Left ventricle myocardium superior (tissue), 1 donor: ENCODE measurements at regions not wholly inside any gene's neighbourhood (a gene's known extent, or its start where the extent isn't known, plus 50 kb on each side); places are given as distances from the start of the nearest gene placed in this dataset.
A peak's percentile ranks its signal among the peaks of the same experiment; 100 is the strongest.
"Not testable (repeated sequence)": the region's sequence is repeated elsewhere in the genome, so short reads cannot be mapped to it uniquely, and the experiment has no call there.

ENCODE experiments used
- ATAC-seq: fragments of 200-7000 bp; cut with Tn5 transposase; one replicate; pipeline ENCODE4 v1.9.1; 2020; ENCODE audit warnings: mild to moderate bottlenecking, moderate library complexity
- DNase-seq: peaks from one replicate; pipeline ENCODE4 v3.0.0-alpha.2; 2020
- intact Hi-C: fragments of 100-400 bp; cut with micrococcal nuclease; formaldehyde crosslinking; loops from one replicate; pipeline ENCODE4 v1.11.0; 2022
- donor health status: DM: no; HTN: yes; CAD: no; lungs with severe emphysema.

DNA sequence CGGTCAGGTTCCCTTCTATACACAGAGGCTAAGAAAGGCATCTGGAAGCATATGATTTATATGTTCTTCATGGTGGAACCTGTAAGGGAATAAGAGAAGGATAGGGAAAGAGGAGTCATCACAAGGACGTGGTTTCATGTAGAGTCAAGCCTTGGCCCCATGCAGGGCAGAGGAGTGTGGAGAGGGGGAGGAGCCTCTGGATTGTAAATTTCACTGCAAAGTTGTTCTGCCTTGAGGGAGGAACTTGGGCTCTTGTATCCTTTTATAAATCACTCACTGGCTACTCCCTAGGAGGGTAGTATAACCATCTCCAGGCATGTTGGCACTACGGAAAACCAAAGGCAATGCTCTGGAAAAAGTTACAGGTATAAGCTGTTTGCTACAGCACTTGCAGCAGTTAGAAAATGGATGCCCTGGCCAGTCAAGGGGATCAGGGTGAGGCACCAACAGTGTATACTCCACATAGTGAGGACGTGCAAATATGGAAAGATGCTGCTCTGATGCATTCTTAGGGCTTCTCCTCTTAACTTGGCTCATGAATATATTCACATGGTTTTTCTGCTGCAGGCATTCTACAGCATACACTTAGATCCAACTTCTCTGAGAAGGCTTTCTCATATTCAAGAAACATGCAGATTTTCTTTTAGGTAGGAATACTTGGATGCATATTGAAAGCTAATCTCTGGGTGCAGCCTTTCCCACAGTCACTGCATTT is 60.3 kb upstream of the ZNF81 start:
- ATAC-seq (no peak), DNase-seq (no peak)
- intact Hi-C loops, result no loop called here

DNA sequence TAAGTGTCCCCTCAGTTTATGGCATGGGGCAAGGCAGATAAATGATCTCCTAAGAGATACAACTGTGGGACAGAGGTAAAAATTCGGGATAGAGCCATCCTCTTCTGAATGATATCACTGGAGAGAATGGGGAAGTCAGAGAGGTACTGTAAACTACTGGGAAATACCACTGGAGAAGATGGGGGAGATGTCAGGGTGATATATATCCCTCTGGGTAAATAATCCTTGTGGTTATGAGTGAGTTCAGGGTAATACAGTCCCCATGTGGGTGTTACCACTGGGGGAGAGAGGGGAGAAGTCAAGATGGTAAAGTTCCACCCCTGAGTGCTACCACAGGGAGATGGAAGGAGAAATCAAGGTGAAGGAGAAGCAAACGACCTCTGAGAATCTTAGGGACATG is 63.9 kb upstream of the ZNF81 start:
- intact Hi-C loops, result no loop called here

DNA sequence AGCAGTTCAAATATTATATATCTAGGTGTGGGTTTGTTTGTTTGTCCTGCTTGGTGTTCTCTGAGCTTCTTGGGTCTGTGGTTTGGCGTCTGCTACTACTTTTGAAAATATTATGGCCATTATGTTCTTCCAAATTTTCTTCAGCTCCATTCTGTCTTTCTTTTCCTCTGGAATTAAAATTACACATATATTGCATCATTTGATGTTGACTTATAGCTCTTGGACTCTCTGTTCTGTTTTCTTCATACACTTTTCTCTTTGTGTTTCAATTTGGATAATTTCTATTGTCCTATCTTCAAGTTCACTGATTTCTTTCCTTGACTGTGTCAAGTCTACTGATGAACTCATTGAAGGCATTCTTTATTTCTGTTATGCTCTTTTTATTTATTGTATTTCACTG is 65.2 kb upstream of the ZNF81 start:
- intact Hi-C loops, result no loop called here
- no peak for ATAC-seq
- no peak for DNase-seq

More for the DNA sequence above, 63.9 kb upstream of the ZNF81 start:
- no peak for ATAC-seq
- DNase-seq, result no peak

DNA sequence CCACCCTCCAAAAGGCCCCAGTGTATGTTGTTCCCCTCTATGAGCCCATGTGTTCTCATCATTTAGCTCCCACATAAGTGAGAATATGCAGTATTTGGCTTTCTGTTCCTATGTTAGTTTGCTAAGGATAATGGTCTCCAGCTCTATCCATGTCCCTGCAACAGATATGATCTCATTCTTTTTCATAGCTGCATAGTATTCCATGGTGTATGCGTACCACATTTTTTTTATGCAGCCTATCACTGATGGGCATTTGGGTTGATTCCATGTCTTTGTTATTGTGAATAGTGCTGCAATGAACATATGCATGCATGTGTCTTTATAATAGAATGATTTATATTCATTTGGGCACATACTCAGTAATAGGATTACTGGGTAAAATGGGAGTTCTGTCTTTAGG is 73.9 kb upstream of the ZNF81 start:
- DNase-seq, ATAC-seq, intact Hi-C loops: not testable (repeated sequence)

DNA sequence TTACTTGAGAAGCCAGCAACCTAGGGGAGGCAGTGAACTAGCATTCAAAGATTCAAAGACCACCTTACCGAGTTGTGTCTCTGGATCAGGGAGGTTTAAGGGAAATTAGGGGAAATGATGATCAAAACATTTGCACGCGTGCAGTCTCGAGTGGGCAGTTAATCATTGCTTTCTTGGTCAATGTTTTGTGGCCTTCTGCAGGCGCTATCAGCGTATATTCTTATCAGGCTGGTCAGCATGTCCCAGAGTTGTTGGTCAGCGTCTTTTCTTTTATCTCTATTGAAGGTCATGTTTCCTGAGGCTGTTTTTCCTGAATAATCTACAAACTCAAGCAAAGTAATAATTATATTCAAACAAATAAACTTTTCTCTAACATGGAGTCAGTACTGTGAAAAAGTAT is 84.0 kb upstream of the ZNF81 start:
- no peak for DNase-seq
- no peak for ATAC-seq
- intact Hi-C loops, result no loop called here

DNA sequence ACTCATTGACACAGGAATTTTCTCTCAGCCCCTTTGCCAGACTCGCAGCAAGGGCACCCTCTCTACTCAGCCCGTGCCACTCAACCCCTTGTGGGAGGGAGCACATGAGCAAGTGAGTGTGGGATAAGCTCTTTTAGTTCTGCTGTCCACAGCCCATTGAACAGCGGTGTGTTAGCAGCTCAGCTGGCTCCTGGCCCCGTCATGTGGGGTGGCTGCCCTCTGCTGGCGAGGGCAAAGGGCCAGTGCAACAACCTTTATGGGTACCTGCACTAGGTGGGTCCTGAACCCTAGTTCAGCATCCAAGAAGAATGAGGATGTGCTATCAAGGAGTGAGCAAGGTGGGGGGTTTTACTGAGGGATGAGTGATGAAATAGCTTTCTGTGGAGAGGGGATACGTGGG is 85.0 kb upstream of the ZNF81 start:
- intact Hi-C loops, result no loop called here
- ATAC-seq (peak; percentile 68), DNase-seq (peak; percentile 55)

DNA sequence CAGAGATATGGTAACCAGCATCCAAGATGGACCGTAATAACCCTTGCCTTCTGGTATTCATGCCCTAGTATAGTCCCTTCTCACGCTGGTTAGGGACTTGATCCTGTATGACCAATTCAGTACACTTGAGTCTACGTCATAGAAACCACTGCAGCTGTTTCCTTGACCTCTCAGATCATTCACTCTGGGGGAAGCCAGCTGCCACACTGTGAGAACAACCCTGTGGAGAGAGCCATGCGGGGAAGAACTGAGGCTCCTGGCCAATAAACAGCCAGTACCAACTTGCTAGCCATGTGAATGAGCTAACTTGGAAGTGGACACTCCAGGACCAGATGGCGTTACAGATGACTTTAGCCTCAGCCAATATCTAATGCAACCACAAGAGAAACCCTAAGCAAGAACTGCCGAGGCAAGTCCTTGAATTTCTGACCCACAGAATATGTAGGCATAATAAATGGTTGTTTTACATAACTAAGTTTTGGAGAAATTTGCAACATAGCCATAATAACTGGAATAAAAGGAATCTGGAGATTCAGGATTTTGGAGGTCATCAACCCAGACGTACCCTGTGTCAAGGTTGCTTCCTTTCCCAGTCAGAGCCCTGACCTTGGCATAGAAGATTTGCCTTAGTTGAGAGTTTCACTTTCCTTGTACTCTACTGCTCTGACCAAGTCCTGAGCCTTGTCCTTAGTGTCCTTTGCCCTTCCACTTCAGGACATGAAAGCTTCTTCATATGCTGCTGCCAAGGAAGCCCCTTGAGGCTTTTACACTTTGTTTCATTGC is 87.3 kb upstream of the ZNF81 start:
- ATAC-seq, result no peak
- intact Hi-C loops, result no loop called here

DNA sequence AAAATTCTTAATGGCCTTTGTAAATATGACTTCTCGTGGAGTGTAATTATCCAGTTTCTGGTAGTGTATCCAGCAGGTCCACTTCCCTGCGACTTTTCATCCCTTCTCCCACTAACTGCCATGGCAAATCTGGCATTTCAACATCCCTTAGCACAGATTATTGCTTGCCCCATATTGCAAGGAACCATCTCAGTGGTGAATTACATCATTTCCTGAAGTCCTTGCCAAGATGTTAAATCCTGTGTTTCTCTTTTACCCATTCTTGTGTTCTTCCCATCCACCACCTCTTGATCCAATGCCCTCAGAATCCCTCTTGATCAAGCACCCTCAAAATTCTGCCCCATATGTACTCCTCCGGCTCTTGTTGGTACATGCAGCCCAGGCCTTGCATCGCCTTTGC is 88.1 kb upstream of the ZNF81 start:
- intact Hi-C loops, result no loop called here

More for the DNA sequence above, 87.3 kb upstream of the ZNF81 start:
- no peak for DNase-seq

DNA sequence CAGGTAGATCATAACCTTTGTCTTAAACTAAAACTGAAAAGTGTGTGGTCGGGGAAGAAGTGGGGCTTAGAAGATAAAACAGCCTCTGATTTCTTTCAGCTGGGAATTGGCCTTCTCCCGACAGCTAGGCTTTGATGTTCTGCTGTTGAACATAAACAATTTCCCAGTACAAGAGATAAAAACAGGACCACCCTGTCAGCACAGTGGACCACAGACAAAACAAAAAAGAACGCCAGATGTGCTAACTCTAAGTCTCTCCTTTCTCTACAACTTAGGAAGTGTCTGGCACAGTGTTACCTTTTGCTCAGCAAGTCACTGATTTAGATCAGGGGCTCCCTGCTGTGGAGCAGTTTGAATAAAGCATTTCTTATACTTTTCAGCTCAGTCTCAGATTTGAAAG is 87.5 kb upstream of the UXT start:
- intact Hi-C loops, result no loop called here
- DNase-seq, result no peak
- no peak for ATAC-seq

More for the DNA sequence above, 88.1 kb upstream of the ZNF81 start:
- no peak for DNase-seq
- ATAC-seq, result no peak

DNA sequence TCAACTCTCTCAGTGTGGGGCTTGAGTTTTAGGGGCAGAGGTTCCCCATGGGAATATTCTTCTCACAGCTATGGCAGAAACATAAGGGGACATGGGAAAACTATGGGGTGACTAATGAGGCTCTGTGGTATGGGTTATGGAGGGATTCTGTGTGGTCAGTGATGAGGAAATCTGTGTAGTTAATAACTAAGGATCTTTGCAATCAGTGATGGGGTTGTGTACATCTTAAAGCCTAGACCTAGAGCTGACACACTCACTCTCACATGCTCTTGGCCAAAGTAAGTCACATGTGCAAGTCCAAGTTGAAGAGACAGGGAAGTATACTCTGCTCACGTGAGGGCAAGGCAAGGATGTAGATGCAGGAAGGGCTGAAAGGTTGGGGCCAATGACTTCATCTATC is 86.4 kb upstream of the UXT start:
- intact Hi-C loops, result no loop called here
- no peak for ATAC-seq
- DNase-seq, result no peak

DNA sequence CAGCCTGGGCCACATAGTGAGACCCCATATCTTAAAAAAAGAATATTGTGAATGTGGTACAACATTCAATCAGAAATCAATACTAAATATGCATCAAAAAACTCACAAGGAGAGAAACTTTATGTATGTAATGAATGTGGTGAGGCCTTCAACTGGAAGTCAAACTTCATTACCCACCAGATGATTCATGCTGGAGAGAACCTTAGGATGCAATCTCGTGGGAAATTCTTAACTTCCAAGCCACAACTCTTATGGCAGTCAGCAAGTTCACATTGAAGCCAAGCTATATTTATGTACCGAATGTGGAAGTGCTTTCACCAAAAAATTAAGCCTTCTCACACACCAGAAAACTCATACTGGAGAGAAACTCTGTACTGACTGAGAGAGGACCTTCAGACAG is 84.5 kb upstream of the UXT start:
- no peak for DNase-seq
- intact Hi-C loops, result no loop called here
- no peak for ATAC-seq

DNA sequence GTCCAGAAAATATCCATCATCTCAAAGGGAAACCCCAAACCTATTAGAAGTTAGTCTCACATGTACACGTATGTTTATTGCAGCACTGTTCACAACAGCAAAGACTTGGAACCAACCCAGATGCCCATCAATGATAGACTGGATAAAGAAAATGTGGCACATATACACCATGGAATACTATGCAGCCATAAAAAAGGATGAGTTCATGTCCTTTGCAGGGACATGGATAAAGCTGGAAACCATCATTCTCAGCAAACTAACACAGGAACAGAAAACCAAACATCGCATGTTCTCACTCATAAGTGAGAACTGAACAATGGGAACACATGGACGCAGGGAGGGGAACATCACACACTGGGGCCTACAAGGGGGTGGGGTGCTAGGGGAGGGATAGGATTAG is 79.9 kb upstream of the UXT start:
- DNase-seq, ATAC-seq, intact Hi-C loops: not testable (repeated sequence)

DNA sequence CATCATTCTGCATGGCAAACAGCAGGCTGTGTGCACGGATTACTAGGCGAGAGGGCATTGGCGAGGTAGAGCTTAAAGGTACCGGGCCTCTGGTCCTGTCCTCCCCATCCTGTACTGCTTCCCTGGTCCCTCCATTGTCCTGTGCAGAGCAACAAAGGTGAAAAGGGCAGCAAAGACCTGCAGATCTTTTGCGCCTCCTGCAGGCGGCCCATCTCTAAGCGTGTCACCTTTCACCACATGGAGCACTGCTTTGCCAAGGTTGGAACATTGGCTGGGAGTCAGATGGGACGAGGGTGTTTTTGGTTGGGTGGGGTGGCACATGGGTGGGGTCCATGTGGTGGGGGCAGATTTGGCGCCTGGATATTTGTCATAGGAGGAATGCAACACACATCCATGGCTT is 64.7 kb upstream of the UXT start:
- intact Hi-C loops, result no loop called here
- ATAC-seq, result no peak

DNA sequence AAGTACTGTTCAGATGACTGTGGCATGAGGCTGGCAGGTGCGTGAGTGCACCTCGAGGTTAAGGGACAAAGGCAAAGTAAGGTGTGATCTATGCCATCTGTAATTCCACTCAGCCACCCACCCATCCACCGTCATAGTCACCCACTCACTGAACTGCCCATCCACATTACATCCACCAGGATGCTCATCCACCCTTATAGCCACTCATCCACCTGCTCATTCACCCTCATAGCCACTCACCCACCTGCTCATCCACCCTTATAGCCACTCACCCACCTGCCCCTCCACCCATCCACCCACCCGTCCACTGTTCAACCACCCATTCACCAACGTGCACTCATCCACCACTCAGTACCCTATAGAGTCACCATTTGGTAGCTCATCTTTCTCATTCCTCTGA is 64.1 kb upstream of the UXT start:
- intact Hi-C loops, result no loop called here
- ATAC-seq (no peak), DNase-seq (no peak)

More for the DNA sequence above, 64.7 kb upstream of the UXT start:
- DNase-seq, result no peak

DNA sequence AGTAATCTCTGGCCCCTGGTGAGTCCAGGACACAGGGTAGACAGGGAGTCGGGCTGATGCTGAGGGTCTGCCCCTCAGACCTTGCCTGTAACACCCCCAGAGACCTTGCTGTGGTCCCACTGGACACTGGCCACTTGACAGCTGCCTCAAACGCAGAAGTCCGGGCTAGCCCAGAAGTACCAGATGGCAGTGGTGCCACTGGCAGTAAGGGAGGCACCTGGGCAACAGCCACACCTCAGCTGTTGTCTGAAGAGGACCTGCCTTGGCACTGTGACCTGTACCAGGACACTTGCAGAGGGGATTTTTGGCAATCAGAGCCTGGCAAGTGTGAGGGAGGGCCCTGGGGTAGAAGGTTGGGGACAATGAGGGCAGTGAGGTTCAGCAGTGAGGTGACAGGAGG is 63.3 kb upstream of the UXT start:
- ATAC-seq (no peak), DNase-seq (no peak)
- intact Hi-C loops, result no loop called here

DNA sequence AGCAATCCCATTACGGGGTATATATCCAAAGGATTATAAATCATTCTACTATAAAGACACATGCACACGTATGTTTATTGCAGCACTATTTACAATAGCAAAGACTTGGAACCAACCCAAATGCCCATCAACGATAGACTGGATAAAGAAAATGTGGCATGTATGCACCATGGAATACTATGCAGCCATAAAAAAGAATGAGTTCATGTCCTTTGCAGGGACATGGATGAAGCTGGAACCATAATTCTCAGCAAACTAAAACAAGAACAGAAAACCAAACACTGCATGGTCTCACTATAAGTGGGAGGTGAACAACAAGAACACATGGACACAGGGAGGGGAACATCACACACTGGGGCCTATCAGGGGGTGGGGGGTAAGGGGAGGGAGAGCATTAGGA is 56.1 kb upstream of the UXT start:
- ATAC-seq, intact Hi-C loops, DNase-seq: not testable (repeated sequence)

DNA sequence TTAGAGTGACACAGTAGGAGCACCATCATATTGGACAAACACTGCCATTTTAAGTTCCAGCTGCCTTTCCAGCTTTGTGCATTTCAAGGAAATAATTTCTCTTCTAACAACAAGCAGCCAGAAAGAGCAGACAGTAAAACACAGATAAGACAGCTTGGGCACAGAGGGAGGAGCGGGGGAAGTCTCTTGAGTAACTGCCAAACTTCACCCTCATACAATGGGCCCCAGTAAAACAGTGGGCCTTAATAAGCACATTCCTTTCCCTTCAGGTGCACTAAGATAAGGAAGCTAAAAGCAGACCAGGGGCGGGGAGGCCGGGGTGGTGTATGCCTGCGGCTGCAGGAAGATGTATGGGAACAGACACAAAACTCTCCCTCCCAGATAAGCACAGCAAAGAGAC is 53.7 kb upstream of the UXT start:
- DNase-seq, ATAC-seq, intact Hi-C loops: not testable (repeated sequence)

DNA sequence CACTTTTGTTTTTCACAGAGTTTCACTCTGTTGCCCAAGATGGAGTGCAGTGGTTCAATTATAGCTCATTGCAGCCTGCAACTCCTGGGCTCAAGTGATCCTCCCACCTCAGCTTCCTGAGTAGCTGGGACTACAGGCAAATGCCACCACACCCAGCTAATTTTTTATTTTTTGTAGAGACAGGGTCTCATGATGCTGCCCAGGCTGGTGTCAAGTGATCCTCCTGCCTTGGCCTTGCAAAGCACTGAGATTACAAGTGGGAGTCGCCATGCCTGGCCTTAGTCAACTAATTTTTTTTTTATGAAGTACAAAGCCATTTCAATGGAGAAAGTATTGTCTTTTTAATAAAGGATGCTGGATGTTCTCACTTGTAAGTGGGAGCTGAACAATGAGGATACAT is 51.3 kb upstream of the UXT start:
- ATAC-seq, result no peak
- intact Hi-C loops, result no loop called here
- DNase-seq, result no peak
